T-helper 2 cell treated with Interferon-gamma antibody and Interleukin-4, amounts not matched to agents 5 μg/mL and 100 μg/mL, for 36 hours (primary cell): ENCODE measurements at regions not wholly inside any gene's neighbourhood (a gene's known extent, or its start where the extent isn't known, plus 50 kb on each side); places are given as distances from the start of the nearest gene placed in this dataset.

Source experiments
- DNase-seq: peaks from one replicate; pipeline ENCODE4 v3.0.0; 2021; ENCODE audit warnings: low spot score
- H3K27ac Mint-ChIP-seq: one replicate; pipeline ENCODE4 v1.8.0; 2021; ENCODE audit warnings: mild to moderate bottlenecking, mixed read lengths
- H3K27me3 Mint-ChIP-seq: one replicate; pipeline ENCODE4 v1.8.0; 2021; ENCODE audit warnings: low read depth, mixed read lengths
- H3K36me3 Mint-ChIP-seq: one replicate; pipeline ENCODE4 v1.8.0; 2021; ENCODE audit warnings: low read depth, mixed read lengths
- H3K4me1 Mint-ChIP-seq: one replicate; pipeline ENCODE4 v1.8.0; 2021; ENCODE audit warnings: low read depth, mixed read lengths
- H3K4me3 Mint-ChIP-seq: one replicate; pipeline ENCODE4 v1.8.0; 2022; ENCODE audit warnings: mild to moderate bottlenecking, moderate library complexity, mixed read lengths
- H3K9me3 Mint-ChIP-seq: one replicate; pipeline ENCODE4 v1.8.0; 2021; ENCODE audit warnings: mixed read lengths

DNA sequence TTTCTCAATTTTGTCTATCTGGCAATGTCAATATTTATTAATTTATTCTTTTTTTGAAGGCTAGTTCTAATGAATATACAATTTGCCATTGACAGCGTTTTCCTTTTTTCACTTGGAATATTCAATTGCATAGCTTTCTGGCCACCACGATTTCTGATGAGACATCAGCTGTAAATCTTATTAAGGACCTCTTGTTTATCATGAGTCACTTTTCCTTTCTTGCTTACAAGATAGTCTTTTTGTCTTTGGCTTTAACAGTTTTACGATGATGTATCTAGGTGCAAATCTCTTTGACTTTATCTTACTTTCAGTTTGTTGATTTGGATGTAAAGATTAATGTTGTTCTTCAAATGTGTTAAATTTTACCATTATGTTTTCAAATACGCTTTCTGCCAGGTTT lies 991.6 kb upstream of the SLC10A2 start:
- Mint-ChIP-seq H3K27me3 (no peaks in the 10 kb centered on the region), H3K9me3 (peaks cover 25% of the 10 kb centered on the region), H3K27ac (no peak overlapping the region), H3K4me3 (no peak overlapping the region), H3K36me3 (no peaks in the 10 kb centered on the region), H3K4me1 (no peaks in the 10 kb centered on the region)
- DNase-seq, result no peak

DNA sequence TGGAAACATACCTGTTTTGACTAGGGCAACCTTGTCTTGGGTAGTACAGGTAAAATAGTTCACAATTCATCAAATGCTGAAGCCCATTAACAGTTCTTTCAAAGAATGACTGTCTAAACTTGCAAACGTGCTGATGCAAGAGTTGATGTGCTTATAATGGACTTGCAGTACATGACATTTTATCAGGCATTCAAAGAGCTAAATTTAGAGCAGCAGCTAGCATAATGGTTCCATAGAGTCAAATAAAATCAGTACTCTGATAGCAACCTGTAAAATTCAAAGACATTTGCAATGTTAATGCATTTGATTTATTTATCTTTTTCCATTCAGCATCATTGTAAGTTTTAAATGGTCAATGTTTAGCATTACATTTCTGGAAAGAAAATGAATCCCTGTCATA lies 979.7 kb upstream of the SLC10A2 start:
- no peaks in the 10 kb centered on the region for H3K4me1 Mint-ChIP-seq
- no peak for DNase-seq
- H3K9me3 Mint-ChIP-seq, result peaks cover 24% of the 10 kb centered on the region
- no peaks in the 10 kb centered on the region for H3K27me3 Mint-ChIP-seq
- H3K4me3 Mint-ChIP-seq, result no peak overlapping the region
- no peaks in the 10 kb centered on the region for H3K36me3 Mint-ChIP-seq
- H3K27ac Mint-ChIP-seq, result no peak overlapping the region

DNA sequence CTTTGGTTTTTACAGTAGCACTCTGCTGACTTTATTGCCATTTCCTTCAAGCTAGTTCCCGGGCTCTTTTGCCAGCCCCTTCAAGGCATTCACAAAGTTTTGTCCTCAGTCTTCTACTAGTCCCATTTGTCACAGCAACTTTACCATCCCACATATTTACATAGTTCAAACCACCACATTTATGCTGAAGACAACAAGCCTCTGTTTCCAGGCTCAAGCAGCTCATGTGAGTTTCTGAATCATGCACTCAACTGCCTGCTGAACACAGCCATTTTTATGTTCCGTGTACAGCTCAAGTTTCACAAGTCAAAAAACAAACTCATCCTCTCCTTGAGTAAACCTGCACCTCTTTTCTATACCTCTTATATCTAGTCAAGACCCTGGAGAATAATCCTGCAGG lies 977.0 kb upstream of the SLC10A2 start:
- no peak for DNase-seq
- Mint-ChIP-seq H3K4me1 (no peaks in the 10 kb centered on the region), H3K9me3 (peaks cover 38% of the 10 kb centered on the region), H3K27ac (no peak overlapping the region), H3K36me3 (no peaks in the 10 kb centered on the region), H3K4me3 (no peak overlapping the region), H3K27me3 (no peaks in the 10 kb centered on the region)

DNA sequence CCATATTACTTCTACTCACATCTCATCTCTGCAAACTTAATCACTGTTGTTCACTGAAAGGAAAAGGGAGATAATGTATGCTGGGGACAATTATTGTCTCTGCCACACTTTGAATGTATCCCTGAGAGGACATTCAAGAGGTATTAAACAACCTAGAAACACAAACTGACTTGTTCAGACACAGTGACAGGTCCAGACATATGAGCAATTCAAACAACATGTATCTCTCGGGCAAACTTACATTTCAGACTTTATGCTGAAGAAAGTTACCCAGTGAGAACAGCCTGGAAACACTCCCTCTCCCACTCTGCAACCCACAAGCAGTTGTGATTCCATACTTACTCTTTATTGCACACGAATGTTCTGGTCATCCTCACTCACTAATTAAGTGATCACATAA lies 968.7 kb upstream of the SLC10A2 start:
- Mint-ChIP-seq H3K9me3 (peaks cover 17% of the 10 kb centered on the region), H3K27ac (no peak overlapping the region), H3K4me1 (no peaks in the 10 kb centered on the region), H3K27me3 (no peaks in the 10 kb centered on the region), H3K36me3 (no peaks in the 10 kb centered on the region), H3K4me3 (no peak overlapping the region)
- DNase-seq, result no peak

DNA sequence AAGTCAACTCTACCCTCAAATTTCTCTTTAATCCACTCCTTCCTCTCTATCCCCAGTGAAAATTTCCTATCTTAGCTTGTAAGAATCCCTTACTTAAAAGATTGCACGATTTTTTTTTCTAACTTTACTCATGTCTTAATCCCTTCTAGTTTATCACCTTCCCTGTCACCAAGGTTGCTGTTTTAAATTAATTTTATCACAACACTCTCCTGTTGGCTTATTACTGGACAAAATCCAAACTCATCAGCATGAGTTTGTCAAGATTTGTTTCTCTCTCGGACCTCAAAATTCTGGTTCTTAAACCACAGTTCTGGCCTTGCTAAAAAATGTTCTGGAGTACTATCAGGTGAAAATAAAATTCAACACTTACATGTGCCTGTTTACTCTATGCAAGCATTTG lies 959.1 kb upstream of the SLC10A2 start:
- H3K4me3 Mint-ChIP-seq, result no peak overlapping the region
- peaks cover 9% of the 10 kb centered on the region for H3K9me3 Mint-ChIP-seq
- no peaks in the 10 kb centered on the region for H3K4me1 Mint-ChIP-seq
- H3K27ac Mint-ChIP-seq, result no peak overlapping the region
- no peak for DNase-seq
- H3K27me3 Mint-ChIP-seq, result no peaks in the 10 kb centered on the region
- H3K36me3 Mint-ChIP-seq, result no peaks in the 10 kb centered on the region

DNA sequence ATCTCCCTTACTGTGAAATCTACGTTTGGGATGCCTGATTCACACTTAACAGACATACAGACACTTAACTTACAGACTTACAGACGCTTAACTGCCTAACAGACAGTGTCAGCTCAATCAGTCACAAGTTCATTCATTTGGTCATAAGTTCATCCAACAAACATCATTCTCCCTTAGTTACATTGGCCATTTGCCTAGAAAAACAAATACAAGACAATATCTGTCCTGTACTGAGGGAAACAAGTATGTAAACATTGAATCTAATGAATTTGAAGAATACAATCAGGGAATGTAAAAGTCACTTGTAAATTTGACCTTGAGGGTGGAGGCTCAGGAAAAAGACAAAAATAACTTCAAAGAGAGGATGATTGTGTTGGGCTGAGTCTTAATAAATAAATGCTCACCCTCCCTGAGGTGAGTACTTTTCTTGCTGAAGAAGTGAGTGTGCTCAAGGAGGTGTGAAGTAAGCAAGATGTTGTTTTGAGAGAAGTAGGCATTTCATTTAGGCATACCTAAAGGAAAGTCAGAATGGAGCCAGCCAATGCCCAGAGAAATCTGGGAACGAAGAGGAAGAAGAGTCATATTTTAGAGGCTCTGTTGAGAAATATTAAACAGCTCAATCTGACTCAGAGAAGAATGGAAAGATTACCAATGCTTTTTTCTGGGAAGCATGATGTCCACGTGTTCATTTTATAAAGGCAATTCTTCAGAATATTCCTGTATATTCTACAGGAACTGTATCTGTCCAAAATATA lies 958.4 kb upstream of the SLC10A2 start:
- no peak overlapping the region for H3K27ac Mint-ChIP-seq
- H3K4me1 Mint-ChIP-seq, result no peaks in the 10 kb centered on the region
- H3K27me3 Mint-ChIP-seq, result no peaks in the 10 kb centered on the region
- H3K4me3 Mint-ChIP-seq, result no peak overlapping the region
- no peak for DNase-seq
- H3K36me3 Mint-ChIP-seq, result no peaks in the 10 kb centered on the region
- H3K9me3 Mint-ChIP-seq, result peaks cover 14% of the 10 kb centered on the region

DNA sequence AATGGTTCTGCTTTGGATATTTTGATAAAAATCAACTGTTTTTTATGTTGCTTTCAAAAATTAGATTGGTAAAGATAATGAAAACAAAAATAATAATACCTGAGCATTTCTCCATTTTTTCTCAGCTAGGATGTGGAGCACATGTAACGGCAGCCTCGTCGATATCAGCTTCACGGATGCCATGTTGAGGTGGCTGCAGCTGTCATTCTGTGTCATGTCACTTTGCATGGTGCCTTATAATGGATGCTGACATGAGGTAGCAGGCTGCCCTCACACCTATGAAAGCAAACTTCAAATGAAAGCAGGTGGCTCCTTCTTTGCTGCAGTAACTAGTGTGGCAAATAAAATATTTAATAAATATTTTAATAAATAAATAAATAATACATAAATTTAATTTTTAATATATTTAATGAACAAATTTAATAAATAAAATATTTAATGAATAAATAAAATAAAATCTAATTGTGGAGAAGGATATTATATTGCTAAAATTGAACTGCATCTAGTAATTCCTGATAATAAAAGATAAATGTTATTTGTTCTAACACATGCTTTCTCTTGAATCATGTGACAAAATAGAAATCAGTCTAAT lies 955.7 kb upstream of the SLC10A2 start:
- peaks cover 14% of the 10 kb centered on the region for H3K9me3 Mint-ChIP-seq
- H3K36me3 Mint-ChIP-seq, result no peaks in the 10 kb centered on the region
- no peaks in the 10 kb centered on the region for H3K4me1 Mint-ChIP-seq
- H3K27ac Mint-ChIP-seq, result no peak overlapping the region
- H3K27me3 Mint-ChIP-seq, result no peaks in the 10 kb centered on the region
- no peak for DNase-seq
- H3K4me3 Mint-ChIP-seq, result no peak overlapping the region

DNA sequence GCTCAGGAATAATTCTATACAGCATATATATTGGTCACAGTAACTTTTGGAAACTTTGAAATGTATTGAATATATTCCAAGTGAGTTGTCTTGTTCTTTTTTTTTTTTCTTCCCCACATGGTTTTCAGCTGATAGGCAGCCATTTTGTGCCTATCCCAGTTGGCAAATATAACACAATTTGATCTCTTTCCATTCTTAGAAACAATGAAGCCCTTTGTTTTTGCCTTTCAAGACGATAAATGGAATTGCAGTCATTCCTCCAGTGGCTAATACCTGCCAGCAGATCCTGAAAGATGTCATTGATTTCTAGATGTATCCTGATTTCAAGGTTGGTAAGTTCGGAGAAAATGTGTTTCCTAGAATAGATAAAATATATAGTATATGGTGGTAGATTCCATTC lies 951.1 kb upstream of the SLC10A2 start:
- no peaks in the 10 kb centered on the region for H3K27me3 Mint-ChIP-seq
- H3K9me3 Mint-ChIP-seq, result peaks cover 28% of the 10 kb centered on the region
- no peaks in the 10 kb centered on the region for H3K4me1 Mint-ChIP-seq
- H3K27ac Mint-ChIP-seq, result no peak overlapping the region
- DNase-seq, result no peak
- H3K36me3 Mint-ChIP-seq, result no peaks in the 10 kb centered on the region
- no peak overlapping the region for H3K4me3 Mint-ChIP-seq

DNA sequence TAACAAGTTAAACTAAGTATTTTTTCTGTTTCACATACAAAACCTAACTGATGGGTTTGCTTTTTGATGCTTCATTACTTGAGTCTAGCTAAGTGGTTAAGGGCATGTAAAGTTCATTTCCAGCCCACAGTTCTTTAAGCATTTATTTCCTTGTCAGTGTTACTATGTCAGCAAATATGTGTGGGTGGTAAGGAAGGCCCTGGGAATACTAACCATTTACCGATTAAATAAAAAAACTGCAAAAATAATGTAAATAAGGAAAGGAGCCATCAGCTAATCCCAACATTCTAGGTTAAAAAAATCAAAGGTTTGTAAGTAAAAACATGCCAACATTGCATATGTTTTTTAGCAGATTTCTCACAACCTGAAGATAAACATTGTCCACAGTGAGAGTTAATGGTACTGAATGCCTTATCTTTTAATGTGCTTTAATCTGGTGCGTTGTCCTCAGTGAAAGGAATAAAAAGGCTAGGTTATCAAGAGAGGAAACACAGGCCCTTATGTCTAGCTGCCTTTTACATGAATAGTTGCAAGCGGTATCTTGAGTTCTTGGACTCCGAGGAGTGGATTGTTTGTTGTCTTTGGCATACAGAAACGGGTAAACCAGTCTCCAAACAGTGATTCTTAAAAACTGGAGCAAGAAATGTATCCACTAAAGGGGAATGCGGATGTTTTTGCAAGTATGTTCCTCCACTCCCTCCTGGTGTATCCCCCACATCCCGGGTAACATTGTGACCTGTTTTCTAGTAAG lies 949.6 kb upstream of the SLC10A2 start:
- H3K27ac Mint-ChIP-seq, result no peak overlapping the region
- H3K27me3 Mint-ChIP-seq, result no peaks in the 10 kb centered on the region

DNA sequence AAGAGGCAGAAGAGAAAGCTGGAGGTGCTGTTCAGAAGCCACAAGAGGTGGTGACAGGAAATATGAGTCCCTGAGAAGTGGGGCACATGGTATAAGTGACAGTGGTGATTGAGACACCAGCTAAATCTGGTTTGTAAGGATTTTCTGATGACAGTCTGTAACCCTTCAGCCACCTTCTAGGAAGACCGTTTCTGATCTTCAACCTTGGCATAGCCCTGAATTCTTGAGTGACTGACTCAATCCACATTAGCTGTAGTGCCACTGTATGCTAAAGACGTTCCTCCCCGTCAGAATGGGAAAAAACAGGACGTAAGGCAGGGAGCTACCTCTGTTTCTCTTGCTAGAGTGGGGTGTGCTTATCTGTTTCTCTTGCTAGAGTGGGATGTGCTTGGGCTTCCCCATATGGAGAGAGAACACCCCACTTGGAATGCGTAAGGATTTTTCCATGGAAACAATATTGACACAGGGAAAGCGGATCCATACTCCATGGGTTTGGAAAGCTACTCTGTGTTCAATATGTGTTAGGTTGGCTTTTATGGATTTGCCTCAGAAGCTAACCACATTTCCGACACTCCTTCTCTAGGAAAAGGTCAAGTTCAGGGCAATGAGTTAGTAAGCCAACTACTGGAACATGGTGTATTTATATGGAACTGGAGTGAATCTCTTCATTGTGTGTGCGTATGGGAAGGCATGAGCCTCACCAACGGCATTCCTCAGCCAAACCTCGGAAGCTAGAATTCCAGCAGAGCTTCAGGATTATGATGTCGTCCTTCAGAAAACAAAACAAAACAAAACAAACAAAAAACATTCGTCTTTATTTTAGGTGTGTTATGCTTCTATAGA lies 948.8 kb upstream of the SLC10A2 start:
- H3K27ac Mint-ChIP-seq, result no peak overlapping the region
- DNase-seq, result no peak
- no peaks in the 10 kb centered on the region for H3K4me1 Mint-ChIP-seq
- H3K4me3 Mint-ChIP-seq, result no peak overlapping the region
- no peaks in the 10 kb centered on the region for H3K36me3 Mint-ChIP-seq
- H3K27me3 Mint-ChIP-seq, result no peaks in the 10 kb centered on the region
- peaks cover 29% of the 10 kb centered on the region for H3K9me3 Mint-ChIP-seq

More for the DNA sequence above, 949.6 kb upstream of the SLC10A2 start:
- Mint-ChIP-seq H3K4me3 (no peak overlapping the region), H3K36me3 (no peaks in the 10 kb centered on the region), H3K9me3 (peaks cover 30% of the 10 kb centered on the region), H3K4me1 (no peaks in the 10 kb centered on the region)
- DNase-seq, result no peak

DNA sequence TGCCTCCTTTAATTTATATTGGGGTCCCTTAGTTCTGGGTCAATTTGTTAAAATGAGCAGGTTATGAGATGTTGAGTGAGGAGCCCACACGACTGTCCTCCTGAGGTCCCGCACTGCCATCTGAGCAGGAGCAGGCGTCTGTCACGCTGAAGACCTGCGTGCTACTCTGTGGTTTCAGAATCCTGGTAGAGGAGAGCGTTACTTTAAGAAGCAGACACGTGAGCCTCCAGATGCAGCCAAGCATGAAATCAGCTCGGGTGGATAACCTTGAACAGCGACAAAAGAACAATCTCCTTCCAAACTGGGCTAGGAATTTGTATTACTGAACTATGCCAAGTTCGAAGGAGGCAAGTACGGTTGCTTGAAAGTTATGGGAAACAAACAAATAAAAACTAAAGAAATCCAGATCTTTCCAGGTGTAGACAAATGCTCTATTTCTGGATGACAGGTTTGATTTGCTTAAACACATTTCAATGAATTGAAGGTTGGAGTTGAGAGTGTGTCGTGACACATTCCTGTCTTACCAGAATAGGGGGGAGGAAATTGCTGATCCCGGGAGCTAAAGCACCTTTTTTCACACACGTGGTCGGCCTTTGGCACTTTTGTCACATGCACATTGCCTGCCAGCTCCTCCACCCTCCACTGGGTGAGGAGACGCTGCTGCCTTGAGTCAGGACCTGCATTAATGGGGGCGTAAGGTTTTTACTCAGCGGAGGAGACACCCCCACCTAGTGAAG lies 945.5 kb upstream of the SLC10A2 start:
- H3K9me3 Mint-ChIP-seq, result peaks cover 21% of the 10 kb centered on the region
- no peaks in the 10 kb centered on the region for H3K27me3 Mint-ChIP-seq
- H3K36me3 Mint-ChIP-seq, result no peaks in the 10 kb centered on the region
- DNase-seq, result no peak
- no peaks in the 10 kb centered on the region for H3K4me1 Mint-ChIP-seq
- H3K4me3 Mint-ChIP-seq, result no peak overlapping the region
- no peak overlapping the region for H3K27ac Mint-ChIP-seq

DNA sequence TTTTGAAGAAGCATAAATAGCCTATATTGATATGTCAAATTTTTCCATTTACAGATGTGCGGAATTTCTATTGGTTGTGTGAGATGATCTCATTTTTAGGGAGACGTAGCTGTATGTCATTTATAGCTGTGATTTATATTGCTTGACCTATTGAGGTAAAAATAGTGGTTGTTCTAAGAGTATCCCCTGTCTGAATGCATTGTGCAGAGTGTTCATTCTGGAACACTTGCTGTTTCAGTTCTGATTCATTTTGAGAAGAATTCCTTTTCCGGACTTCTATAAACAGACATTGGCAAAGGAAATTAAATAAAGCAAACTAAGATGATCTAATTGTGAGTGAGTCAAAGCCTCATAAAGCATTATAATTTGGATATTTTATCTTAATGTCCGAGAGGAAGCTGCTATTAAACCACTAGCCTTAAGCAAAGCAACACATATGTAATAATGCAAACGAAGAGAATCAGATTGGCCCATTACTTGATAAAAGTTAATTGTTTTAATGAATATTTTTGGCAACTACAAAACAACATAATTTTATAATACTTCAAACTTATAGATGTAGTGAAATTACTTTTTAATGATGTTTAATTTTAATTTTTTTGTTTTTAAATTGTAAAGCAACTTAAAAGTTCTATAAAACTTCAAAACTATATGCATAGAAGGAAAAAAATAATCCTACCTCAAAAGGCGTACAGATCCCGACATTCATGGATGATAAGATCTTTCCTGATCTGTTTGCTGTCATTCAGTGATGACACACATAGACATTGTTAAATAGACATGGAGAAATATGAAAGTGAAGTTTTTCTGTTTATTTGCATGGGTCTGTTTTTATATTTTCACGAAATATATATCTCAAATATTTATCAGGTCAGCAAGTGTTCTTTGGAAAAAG lies 942.6 kb upstream of the SLC10A2 start:
- peaks cover 10% of the 10 kb centered on the region for H3K9me3 Mint-ChIP-seq
- no peak overlapping the region for H3K4me3 Mint-ChIP-seq
- H3K4me1 Mint-ChIP-seq, result no peaks in the 10 kb centered on the region
- H3K36me3 Mint-ChIP-seq, result no peaks in the 10 kb centered on the region
- DNase-seq, result no peak
- H3K27me3 Mint-ChIP-seq, result no peaks in the 10 kb centered on the region
- H3K27ac Mint-ChIP-seq, result no peak overlapping the region
